ENCODE measurements at regions not wholly inside any gene's neighbourhood (a gene's known extent, or its start where the extent isn't known, plus 50 kb on each side); places are given as distances from the start of the nearest gene placed in this dataset.

GRCh38 chr6:141141870-141142269 is 990.9 kb upstream of the GJE1 start:
- TF ChIP-seq YY1 (IDR thresholded peaks at IDR 0.05; ENCODE audit: insufficient read depth, insufficient read length) (no peak), ZNF274 (IDR thresholded peaks at IDR 0.05; ENCODE audit: low read depth, low read length) (no peak), SUZ12 (IDR thresholded peaks at IDR 0.05; ENCODE audit: extremely low read depth, insufficient read depth, insufficient read length) (no peak)
